Keratinocyte (primary cell): ENCODE measurements at regions not wholly inside any gene's neighbourhood (a gene's known extent, or its start where the extent isn't known, plus 50 kb on each side); places are given as distances from the start of the nearest gene placed in this dataset.

ENCODE experiments used
- DNase-seq: peaks from one replicate; pipeline ENCODE4 v3.0.0-alpha.2; 2011; ENCODE audit warnings: low read depth, missing footprints, low spot score
- FAIRE-seq: peaks from 2 replicates; lab custom pipeline; 2011; peaks lifted over from hg19 to GRCh38; lab: Jason Lieb, UNC
- H2AFZ ChIP-seq: 2 replicates; pipeline ENCODE4 v1.6.0; 2012; ENCODE audit warnings: low read length, control low read depth, inconsistent platforms; ENCODE audit not compliant: control insufficient read depth
- H3K27ac ChIP-seq: 2 replicates; pipeline ENCODE4 v1.5.1; 2011; ENCODE audit warnings: low read length; ENCODE audit not compliant: control insufficient read depth, insufficient read depth
- H3K27me3 ChIP-seq: 3 replicates; pipeline ENCODE4 v1.6.0; 2011; ENCODE audit warnings: low read length; ENCODE audit not compliant: control insufficient read depth, insufficient read depth; ENCODE audit errors: extremely low read depth
- H3K36me3 ChIP-seq, 2 experiments: 2 replicates in 1 of 2; 3 replicates in 1 of 2; pipeline ENCODE4 v1.5.1; 2011; ENCODE audit warnings: low read length in 2 of 2, mild to moderate bottlenecking in 1 of 2; ENCODE audit not compliant: control insufficient read depth in 2 of 2, insufficient read depth in 2 of 2; ENCODE audit errors: extremely low read depth in 1 of 2
- H3K4me1 ChIP-seq: 3 replicates; pipeline ENCODE4 v1.5.1; 2011; ENCODE audit warnings: low read length; ENCODE audit not compliant: control insufficient read depth, insufficient read depth; ENCODE audit errors: extremely low read depth
- H3K4me2 ChIP-seq: 3 replicates; pipeline ENCODE4 v1.6.0; 2011; ENCODE audit warnings: low read depth, low read length; ENCODE audit not compliant: control insufficient read depth, insufficient read depth; ENCODE audit errors: extremely low read depth
- H3K4me3 ChIP-seq, 3 experiments: fragments of 200-600 bp in 1 of 3; sonication (generic) in 1 of 3; 2 replicates in 2 of 3; 3 replicates in 1 of 3; pipeline ENCODE4 v1.5.1; 2011 to 2016; ENCODE audit warnings: low read length in 3 of 3, mild to moderate bottlenecking in 3 of 3, control low read depth in 2 of 3, inconsistent platforms in 1 of 3, low read depth in 1 of 3, mixed read lengths in 1 of 3, mixed run types in 1 of 3, moderate library complexity in 1 of 3; ENCODE audit not compliant: control insufficient read depth in 2 of 3, insufficient read depth in 2 of 3; ENCODE audit errors: extremely low read depth in 1 of 3
- H3K79me2 ChIP-seq: 2 replicates; pipeline ENCODE4 v1.6.0; 2012; ENCODE audit warnings: low read length; ENCODE audit not compliant: control insufficient read depth, insufficient read depth
- H3K9ac ChIP-seq: 3 replicates; pipeline ENCODE4 v1.6.0; 2011; ENCODE audit warnings: low read length; ENCODE audit not compliant: control insufficient read depth, insufficient read depth; ENCODE audit errors: extremely low read depth
- H3K9me1 ChIP-seq: 3 replicates; pipeline ENCODE4 v1.6.0; 2011; ENCODE audit warnings: low read length; ENCODE audit not compliant: control insufficient read depth, insufficient read depth; ENCODE audit errors: extremely low read depth
- H3K9me3 ChIP-seq: 2 replicates; pipeline ENCODE4 v1.5.1; 2012; ENCODE audit warnings: low read depth, low read length; ENCODE audit not compliant: control insufficient read depth
- H4K20me1 ChIP-seq: 3 replicates; pipeline ENCODE4 v1.6.0; 2011; ENCODE audit warnings: low read length; ENCODE audit not compliant: control insufficient read depth, insufficient read depth; ENCODE audit errors: extremely low read depth
- EZH2 ChIP-seq: IDR thresholded peaks from one replicate; pipeline ENCODE4 v1.6.1; 2012; ENCODE audit warnings: inconsistent platforms, mild to moderate bottlenecking, low read length, moderate library complexity
- dilution Hi-C: fragments of 300-500 bp; cut with MboI; formaldehyde crosslinking; loops from one replicate; pipeline ENCODE4 v1.7.0; 2020; ENCODE audit warnings: low sequenced_read_pairs; ENCODE audit not compliant: extremely low pct_ligation_motif_present
- TF ChIP-seq, protein P1 (sequence below), 3 experiments: IDR thresholded peaks in 1 of 3; conservative IDR thresholded peaks in 1 of 3; optimal IDR thresholded peaks in 1 of 3; 2 replicates in 2 of 3; 3 replicates in 1 of 3; pipeline versions ENCODE3 to v1.5.1; 2011; ENCODE audit warnings: low read length in 3 of 3, mild to moderate bottlenecking in 3 of 3, moderate library complexity in 2 of 3, control low read depth in 1 of 3, inconsistent platforms in 1 of 3; ENCODE audit not compliant: insufficient read depth in 2 of 3; ENCODE audit errors: extremely low read depth in 1 of 3

DNA sequence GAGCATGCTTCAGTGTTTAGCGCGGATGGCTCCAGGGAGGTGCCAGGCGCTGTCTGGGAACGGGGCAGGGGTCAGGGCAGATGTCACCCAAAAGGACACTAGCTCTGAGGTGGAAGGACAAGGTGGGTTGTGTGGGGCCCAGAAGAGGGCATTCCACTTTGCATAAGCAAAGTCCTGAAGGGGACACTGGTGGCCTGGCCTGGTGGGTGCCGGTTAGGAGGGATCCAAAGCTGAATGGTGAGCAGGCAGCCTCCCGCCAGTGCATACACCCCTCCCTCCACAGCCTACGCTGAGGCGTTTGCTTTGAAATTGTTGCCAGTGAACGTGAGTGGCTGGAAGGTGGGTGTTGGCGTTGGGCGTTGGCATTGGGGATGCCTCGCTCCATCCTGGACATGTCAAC lies 192.1 kb downstream of the BMP7 start:
- H4K20me1 ChIP-seq: no peaks in the 10 kb centered on the region
- H3K79me2 ChIP-seq: no peaks in the 10 kb centered on the region
- no peak overlapping the region for H3K4me3 ChIP-seq
- H3K9ac ChIP-seq: no peak overlapping the region
- peaks cover 18% of the 10 kb centered on the region for H3K27me3 ChIP-seq
- no peak overlapping the region for H3K27ac ChIP-seq
- H3K36me3 ChIP-seq: no peaks in the 10 kb centered on the region
- DNase-seq: no peak
- dilution Hi-C loops: no loop called here
- peaks cover 27% of the 10 kb centered on the region for H3K4me1 ChIP-seq
- H3K4me2 ChIP-seq: no peak overlapping the region
- TF ChIP-seq EZH2: no peak
- no peak for FAIRE-seq
- H2AFZ ChIP-seq: no peak overlapping the region
- no peaks in the 10 kb centered on the region for H3K9me3 ChIP-seq
- no peaks in the 10 kb centered on the region for H3K9me1 ChIP-seq

DNA sequence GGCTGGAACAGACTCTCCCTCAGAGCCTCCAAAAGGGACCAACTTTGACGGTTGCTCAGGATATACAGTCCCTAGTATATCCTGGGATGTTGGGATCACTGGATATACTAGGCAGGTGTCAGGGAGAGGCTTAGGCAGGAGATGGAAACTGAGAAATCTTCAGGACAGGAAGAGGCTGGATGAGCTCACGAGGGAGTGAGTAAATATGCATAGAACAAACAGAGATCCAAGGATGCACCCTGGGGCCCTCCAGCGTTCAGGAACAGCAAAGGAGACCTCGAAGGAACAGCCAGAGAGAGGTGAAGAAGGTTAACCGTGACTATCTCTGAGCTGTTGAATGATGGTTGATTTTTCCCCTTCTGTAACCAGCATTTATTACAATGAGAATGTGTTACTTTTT lies 191.3 kb downstream of the BMP7 start:
- Histone ChIP-seq H3K9me1 (no peaks in the 10 kb centered on the region), H3K4me1 (peaks cover 27% of the 10 kb centered on the region), H2AFZ (no peak overlapping the region), H3K9me3 (peaks cover 2% of the 10 kb centered on the region), H3K4me2 (no peak overlapping the region), H3K36me3 (no peaks in the 10 kb centered on the region), H4K20me1 (no peaks in the 10 kb centered on the region), H3K9ac (no peak overlapping the region), H3K79me2 (no peaks in the 10 kb centered on the region), H3K27ac (no peak overlapping the region), H3K27me3 (peaks cover 15% of the 10 kb centered on the region), H3K4me3 (no peak overlapping the region)
- dilution Hi-C loops: loop anchor here (25.0 kb wide), 1 partner anchor 262 kb away; the partner anchor contains the start of gene SPO11
- DNase-seq: no peak
- FAIRE-seq: no peak
- TF ChIP-seq, protein P1, sequence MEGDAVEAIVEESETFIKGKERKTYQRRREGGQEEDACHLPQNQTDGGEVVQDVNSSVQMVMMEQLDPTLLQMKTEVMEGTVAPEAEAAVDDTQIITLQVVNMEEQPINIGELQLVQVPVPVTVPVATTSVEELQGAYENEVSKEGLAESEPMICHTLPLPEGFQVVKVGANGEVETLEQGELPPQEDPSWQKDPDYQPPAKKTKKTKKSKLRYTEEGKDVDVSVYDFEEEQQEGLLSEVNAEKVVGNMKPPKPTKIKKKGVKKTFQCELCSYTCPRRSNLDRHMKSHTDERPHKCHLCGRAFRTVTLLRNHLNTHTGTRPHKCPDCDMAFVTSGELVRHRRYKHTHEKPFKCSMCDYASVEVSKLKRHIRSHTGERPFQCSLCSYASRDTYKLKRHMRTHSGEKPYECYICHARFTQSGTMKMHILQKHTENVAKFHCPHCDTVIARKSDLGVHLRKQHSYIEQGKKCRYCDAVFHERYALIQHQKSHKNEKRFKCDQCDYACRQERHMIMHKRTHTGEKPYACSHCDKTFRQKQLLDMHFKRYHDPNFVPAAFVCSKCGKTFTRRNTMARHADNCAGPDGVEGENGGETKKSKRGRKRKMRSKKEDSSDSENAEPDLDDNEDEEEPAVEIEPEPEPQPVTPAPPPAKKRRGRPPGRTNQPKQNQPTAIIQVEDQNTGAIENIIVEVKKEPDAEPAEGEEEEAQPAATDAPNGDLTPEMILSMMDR (optimal IDR thresholded peaks at IDR 0.05 in 1 of 3, IDR thresholded peaks at IDR 0.05 in 1 of 3, conservative IDR thresholded peaks at IDR 0.05 in 1 of 3; ENCODE audit: extremely low read depth in 1 of 3, insufficient read depth in 2 of 3, low read length in 3 of 3): no peak
- TF ChIP-seq EZH2: no peak

DNA sequence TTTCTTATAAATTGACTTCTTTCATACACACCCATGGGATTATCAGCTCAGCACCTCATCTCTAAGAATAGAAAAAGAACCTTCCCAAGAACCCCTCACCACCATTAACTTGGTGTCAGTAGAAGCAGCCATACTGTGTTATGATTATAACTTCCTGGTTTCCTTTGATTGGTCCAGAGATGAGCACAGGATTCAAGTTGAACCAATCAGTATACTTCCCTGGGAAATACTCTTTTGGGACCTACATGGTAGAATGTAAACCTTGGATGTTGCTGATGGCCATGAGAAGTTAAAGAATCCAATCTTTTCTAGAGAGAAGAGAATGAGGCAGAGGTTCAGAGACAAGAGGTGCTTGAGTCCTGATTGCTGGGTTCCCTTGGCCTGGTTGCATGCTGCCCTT lies 190.8 kb downstream of the BMP7 start:
- no peak overlapping the region for H3K4me3 ChIP-seq
- peaks cover 2% of the 10 kb centered on the region for H3K9me3 ChIP-seq
- no peaks in the 10 kb centered on the region for H3K36me3 ChIP-seq
- dilution Hi-C loops: loop anchor here (25.0 kb wide), 1 partner anchor 262 kb away; the partner anchor contains the start of gene SPO11
- peaks cover 11% of the 10 kb centered on the region for H3K27me3 ChIP-seq
- no peaks in the 10 kb centered on the region for H4K20me1 ChIP-seq
- H3K4me2 ChIP-seq: no peak overlapping the region
- H3K9ac ChIP-seq: no peak overlapping the region
- no peak overlapping the region for H3K27ac ChIP-seq
- peaks cover 27% of the 10 kb centered on the region for H3K4me1 ChIP-seq
- H3K9me1 ChIP-seq: no peaks in the 10 kb centered on the region
- no peak for FAIRE-seq
- no peaks in the 10 kb centered on the region for H3K79me2 ChIP-seq
- TF ChIP-seq EZH2: no peak
- TF ChIP-seq, protein P1 (optimal IDR thresholded peaks at IDR 0.05 in 1 of 3, IDR thresholded peaks at IDR 0.05 in 1 of 3, conservative IDR thresholded peaks at IDR 0.05 in 1 of 3; ENCODE audit: extremely low read depth in 1 of 3, insufficient read depth in 2 of 3, low read length in 3 of 3): no peak
- no peak overlapping the region for H2AFZ ChIP-seq
- DNase-seq: no peak
